HG03139 (cell line): ENCODE measurements at regions not wholly inside any gene's neighbourhood (a gene's known extent, or its start where the extent isn't known, plus 50 kb on each side); places are given as distances from the start of the nearest gene placed in this dataset.
"Not testable (repeated sequence)": the region's sequence is repeated elsewhere in the genome, so short reads cannot be mapped to it uniquely, and the experiment has no call there.

Experiments used
- ATAC-seq: cut with Tn5 transposase; IDR thresholded peaks from one replicate; pipeline ENCODE4 v1.9.1; 2021; ENCODE audit not compliant: unreplicated experiment

GRCh38 chr2:186946896-186947467, 98.0 kb upstream of the ZSWIM2 start:
- ATAC-seq, result no peak

- ATAC-seq, result no peak
Observed at GRCh38 chr2:186941853-186942252, 92.9 kb upstream of the ZSWIM2 start.

- no peak for ATAC-seq
Observed at GRCh38 chr2:186940463-186940862, 91.5 kb upstream of the ZSWIM2 start.

GRCh38 chr2:186934420-186934819, 85.5 kb upstream of the ZSWIM2 start:
- ATAC-seq, result no peak

- no peak for ATAC-seq
Observed at GRCh38 chr2:186927867-186928191, 78.9 kb upstream of the ZSWIM2 start.

- no peak for ATAC-seq
Observed at GRCh38 chr2:186927185-186927866, 78.4 kb upstream of the ZSWIM2 start.

- no peak for ATAC-seq
Observed at GRCh38 chr2:186925514-186925913, 76.5 kb upstream of the ZSWIM2 start.

- not testable (repeated sequence) for ATAC-seq
Observed at GRCh38 chr2:186922316-186922715, 73.3 kb upstream of the ZSWIM2 start.

GRCh38 chr2:186919296-186919695, 70.3 kb upstream of the ZSWIM2 start:
- no peak for ATAC-seq

GRCh38 chr2:186918495-186918894, 69.5 kb upstream of the ZSWIM2 start:
- ATAC-seq, result no peak

- no peak for ATAC-seq
Observed at GRCh38 chr2:186917866-186918265, 68.9 kb upstream of the ZSWIM2 start.

- peak; percentile 91 for ATAC-seq
Observed at GRCh38 chr2:186913870-186914269, 64.9 kb upstream of the ZSWIM2 start.

- ATAC-seq, result no peak
Observed at GRCh38 chr2:186912979-186913378, 64.0 kb upstream of the ZSWIM2 start.

- ATAC-seq, result no peak
Observed at GRCh38 chr2:186911551-186912085, 62.6 kb upstream of the ZSWIM2 start.

GRCh38 chr2:186910996-186911395, 62.0 kb upstream of the ZSWIM2 start:
- no peak for ATAC-seq

- ATAC-seq, result no peak
Observed at GRCh38 chr2:186909095-186909494, 60.1 kb upstream of the ZSWIM2 start.

- ATAC-seq, result no peak
Observed at GRCh38 chr2:186907897-186908296, 58.9 kb upstream of the ZSWIM2 start.

- ATAC-seq, result no peak
Observed at GRCh38 chr2:186903216-186903615, 54.2 kb upstream of the ZSWIM2 start.
